Tibial artery (tissue), 4 donors: ENCODE measurements at regions not wholly inside any gene's neighbourhood (a gene's known extent, or its start where the extent isn't known, plus 50 kb on each side); places are given as distances from the start of the nearest gene placed in this dataset.

Experiments
- DNase-seq, 2 donors: peaks; one replicate each; pipeline ENCODE4 v3.0.0-alpha.2; 2019
- H3K27ac ChIP-seq, 2 donors: fragments of 200-600 bp; sonication (generic) in 1 of 2; 1 replicate in 1 of 2; 2 replicates in 1 of 2; pipeline ENCODE4 v1.5.1; 2018 to 2019; ENCODE audit warnings: mild to moderate bottlenecking in 1 of 2
- H3K27me3 ChIP-seq, 2 donors: fragments of 200-600 bp; sonication (generic) in 1 of 2; one replicate each; pipeline versions ENCODE4 v1.5.1 to v1.6.0; 2016 to 2019
- H3K36me3 ChIP-seq, 3 donors: fragments of 200-600 bp; sonication (generic) in 2 of 3; one replicate each; pipeline ENCODE4 v1.5.1; 2016 to 2019; ENCODE audit warnings: mild to moderate bottlenecking in 2 of 3
- H3K4me1 ChIP-seq, 4 donors: fragments of 200-600 bp; sonication (generic) in 2 of 4; 1 replicate in 3 of 4; 2 replicates in 1 of 4; pipeline ENCODE4 v1.5.1; 2016 to 2019
- H3K4me3 ChIP-seq, 2 donors: fragments of 200-600 bp; sonication (generic) in 1 of 2; 1 replicate in 1 of 2; 2 replicates in 1 of 2; pipeline ENCODE4 v1.5.1; 2018 to 2019; ENCODE audit warnings: mild to moderate bottlenecking in 2 of 2
- H3K9me3 ChIP-seq, 3 donors: fragments of 200-600 bp; sonication (generic) in 1 of 3; one replicate each; pipeline ENCODE4 v1.5.1; 2016 to 2019
- intact Hi-C: fragments of 100-400 bp; cut with DNase I; formaldehyde crosslinking; loops from one replicate; pipeline ENCODE4 v1.15.0; 2023; ENCODE audit warnings: low total_unique reads
- TF ChIP-seq, protein P1 (sequence below), 2 experiments: fragments of 200-600 bp in 1 of 2; fragments of 450-650 bp in 1 of 2; IDR thresholded peaks; one replicate each; pipeline ENCODE4 v1.5.1; 2017 to 2019; ENCODE audit warnings: antibody characterized with exemption in 2 of 2, mild to moderate bottlenecking in 1 of 2, moderate library complexity in 1 of 2

DNA sequence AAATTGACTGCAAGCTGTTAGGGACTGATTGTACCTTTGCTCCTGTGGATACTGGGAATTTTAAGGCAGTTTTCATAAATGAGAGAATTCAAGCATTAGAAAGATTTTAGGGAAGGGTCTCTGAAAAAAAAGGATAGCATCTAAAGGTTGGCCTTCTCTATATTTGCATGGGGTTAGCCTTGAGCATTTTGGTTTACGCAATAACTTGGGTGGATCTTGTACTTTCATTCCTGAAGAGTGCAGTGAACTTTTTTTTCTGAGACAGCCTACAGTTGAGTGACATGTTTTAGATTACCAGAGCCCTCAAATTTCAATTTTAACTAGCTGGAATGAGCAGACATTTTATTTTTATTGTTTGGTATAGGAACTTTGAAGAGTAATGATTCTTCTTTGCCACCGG is 91.6 kb upstream of the NR3C1 start:
- intact Hi-C loops, result no loop called here
- H3K9me3 ChIP-seq, result no peaks in the 10 kb centered on the region
- no peak overlapping the region for H3K4me3 ChIP-seq
- TF ChIP-seq, protein P1, sequence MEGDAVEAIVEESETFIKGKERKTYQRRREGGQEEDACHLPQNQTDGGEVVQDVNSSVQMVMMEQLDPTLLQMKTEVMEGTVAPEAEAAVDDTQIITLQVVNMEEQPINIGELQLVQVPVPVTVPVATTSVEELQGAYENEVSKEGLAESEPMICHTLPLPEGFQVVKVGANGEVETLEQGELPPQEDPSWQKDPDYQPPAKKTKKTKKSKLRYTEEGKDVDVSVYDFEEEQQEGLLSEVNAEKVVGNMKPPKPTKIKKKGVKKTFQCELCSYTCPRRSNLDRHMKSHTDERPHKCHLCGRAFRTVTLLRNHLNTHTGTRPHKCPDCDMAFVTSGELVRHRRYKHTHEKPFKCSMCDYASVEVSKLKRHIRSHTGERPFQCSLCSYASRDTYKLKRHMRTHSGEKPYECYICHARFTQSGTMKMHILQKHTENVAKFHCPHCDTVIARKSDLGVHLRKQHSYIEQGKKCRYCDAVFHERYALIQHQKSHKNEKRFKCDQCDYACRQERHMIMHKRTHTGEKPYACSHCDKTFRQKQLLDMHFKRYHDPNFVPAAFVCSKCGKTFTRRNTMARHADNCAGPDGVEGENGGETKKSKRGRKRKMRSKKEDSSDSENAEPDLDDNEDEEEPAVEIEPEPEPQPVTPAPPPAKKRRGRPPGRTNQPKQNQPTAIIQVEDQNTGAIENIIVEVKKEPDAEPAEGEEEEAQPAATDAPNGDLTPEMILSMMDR (IDR thresholded peaks at IDR 0.05), result no peak
- peaks cover 0 to 24% (median 20%) of the 10 kb centered on the region in 4 donors for H3K4me1 ChIP-seq
- DNase-seq, result no peak
- no peak overlapping the region for H3K27ac ChIP-seq
- no peaks in the 10 kb centered on the region for H3K36me3 ChIP-seq
- H3K27me3 ChIP-seq, result no peaks in the 10 kb centered on the region

DNA sequence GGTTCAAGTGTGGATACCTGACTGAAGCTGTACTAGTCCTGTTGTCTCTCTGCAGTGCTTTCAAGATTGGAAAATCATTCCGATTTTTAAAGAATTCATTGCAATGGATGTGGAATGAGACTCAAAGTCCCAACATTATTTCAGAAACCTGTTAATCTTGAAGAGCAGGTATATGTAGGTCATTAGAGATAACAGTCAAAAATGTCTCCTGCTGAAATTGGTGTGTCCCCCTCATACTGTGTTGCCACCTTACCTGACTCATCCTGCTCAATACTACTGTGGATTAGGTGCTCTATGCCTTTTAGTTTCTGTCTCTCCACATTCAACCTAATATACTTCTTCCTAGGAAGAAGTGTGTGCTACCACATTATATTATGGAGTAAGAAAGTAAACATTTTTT is 91.1 kb upstream of the NR3C1 start:
- H3K4me3 ChIP-seq, result no peak overlapping the region
- intact Hi-C loops, result no loop called here
- H3K36me3 ChIP-seq, result no peaks in the 10 kb centered on the region
- H3K4me1 ChIP-seq, result peaks cover 0 to 24% (median 20%) of the 10 kb centered on the region in 4 donors
- H3K27me3 ChIP-seq, result no peaks in the 10 kb centered on the region
- H3K9me3 ChIP-seq, result no peaks in the 10 kb centered on the region
- no peak overlapping the region for H3K27ac ChIP-seq
- TF ChIP-seq, protein P1 (IDR thresholded peaks at IDR 0.05), result no peak
- no peak for DNase-seq

DNA sequence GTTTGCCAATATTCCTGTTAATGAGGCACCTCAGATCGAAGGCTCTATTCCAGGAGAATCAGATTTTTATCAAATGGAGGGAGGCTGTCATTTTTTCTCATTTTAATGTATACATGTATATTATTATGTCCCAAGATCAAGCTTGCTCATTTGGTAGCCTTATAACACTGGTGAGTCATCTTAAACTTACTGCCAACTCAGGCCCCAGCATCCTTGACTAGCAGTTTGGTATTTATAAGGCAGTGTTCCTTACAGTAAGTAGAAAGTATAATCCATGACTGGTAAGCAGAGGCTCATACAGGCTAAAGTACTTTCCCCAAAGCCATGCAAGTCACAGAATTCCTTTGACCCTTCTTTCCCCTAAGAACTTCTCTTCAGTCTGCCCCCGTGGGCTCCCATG is 90.7 kb upstream of the NR3C1 start:
- Histone ChIP-seq H3K9me3 (no peaks in the 10 kb centered on the region), H3K4me3 (no peak overlapping the region), H3K4me1 (peaks cover 0 to 24% (median 20%) of the 10 kb centered on the region in 4 donors), H3K36me3 (no peaks in the 10 kb centered on the region), H3K27me3 (no peaks in the 10 kb centered on the region), H3K27ac (no peak overlapping the region)
- TF ChIP-seq, protein P1 (IDR thresholded peaks at IDR 0.05), result no peak
- DNase-seq, result no peak
- intact Hi-C loops, result no loop called here

DNA sequence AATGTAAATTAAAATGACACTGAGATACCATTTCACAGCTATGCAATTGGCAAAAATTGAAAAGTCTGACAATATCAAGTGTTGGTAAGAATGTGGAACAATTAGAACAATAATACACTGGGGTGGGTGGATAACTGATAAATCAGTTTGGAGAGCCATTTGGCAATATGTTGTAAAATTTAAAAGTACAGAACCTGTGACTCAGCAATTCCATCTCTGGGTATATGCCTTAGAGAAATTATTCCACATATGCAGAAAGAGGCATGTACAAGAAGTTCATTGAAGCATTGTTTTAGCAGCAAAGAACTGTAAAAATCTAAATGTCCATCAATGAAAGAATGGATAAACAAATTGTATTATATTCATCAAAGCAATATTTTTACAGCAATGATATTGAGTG is 89.3 kb upstream of the NR3C1 start:
- intact Hi-C loops, result no loop called here
- H3K36me3 ChIP-seq, result no peaks in the 10 kb centered on the region
- TF ChIP-seq, protein P1 (IDR thresholded peaks at IDR 0.05), result no peak
- no peaks in the 10 kb centered on the region for H3K9me3 ChIP-seq
- DNase-seq, result no peak
- H3K27me3 ChIP-seq, result no peaks in the 10 kb centered on the region
- no peak overlapping the region for H3K27ac ChIP-seq
- peaks cover 0 to 24% (median 20%) of the 10 kb centered on the region in 4 donors for H3K4me1 ChIP-seq
- no peak overlapping the region for H3K4me3 ChIP-seq

DNA sequence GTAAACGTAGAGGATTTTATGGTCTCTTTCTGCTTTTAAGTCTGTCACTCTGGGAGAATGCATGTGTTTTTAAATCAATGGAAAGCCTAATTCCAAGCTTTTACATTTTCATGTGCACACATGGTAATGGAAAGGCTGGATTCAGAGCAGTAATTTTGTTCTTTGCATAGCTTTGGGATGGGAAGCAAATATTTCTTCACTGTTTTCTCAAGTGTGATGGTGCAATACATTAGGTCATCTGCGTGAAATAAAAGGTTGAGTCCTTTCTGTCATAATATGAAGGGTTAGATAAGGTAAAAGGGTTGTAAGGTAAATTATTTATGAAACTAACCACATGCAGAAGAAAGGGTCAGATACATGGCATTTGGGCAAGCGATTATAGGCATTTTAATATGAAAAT is 88.2 kb upstream of the NR3C1 start:
- TF ChIP-seq, protein P1 (IDR thresholded peaks at IDR 0.05), result no peak
- intact Hi-C loops, result no loop called here
- no peak for DNase-seq
- Histone ChIP-seq H3K27me3 (no peaks in the 10 kb centered on the region), H3K4me1 (peaks cover 0 to 20% (median 17%) of the 10 kb centered on the region in 4 donors), H3K9me3 (no peaks in the 10 kb centered on the region), H3K27ac (no peak overlapping the region), H3K4me3 (no peak overlapping the region), H3K36me3 (no peaks in the 10 kb centered on the region)

DNA sequence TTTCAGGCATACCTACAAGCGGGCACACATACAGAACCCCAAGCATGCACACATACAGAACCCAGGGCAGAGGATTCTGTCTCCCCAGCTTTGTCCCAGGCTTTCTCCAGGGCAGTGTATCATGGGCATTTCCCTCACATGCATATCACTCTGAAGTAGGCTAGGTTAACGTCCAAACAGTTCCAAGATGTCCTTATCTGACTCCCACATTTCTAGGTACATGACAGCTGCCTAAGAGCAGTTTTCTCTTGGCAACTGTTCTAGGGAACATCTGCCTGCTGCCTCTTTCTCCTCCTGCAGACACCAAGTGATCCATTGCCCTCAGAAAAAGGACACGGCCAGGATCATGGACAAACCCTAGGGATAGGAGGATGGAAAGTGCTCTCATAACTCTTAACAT is 84.9 kb upstream of the NR3C1 start:
- no peaks in the 10 kb centered on the region for H3K4me1 ChIP-seq
- no peak overlapping the region for H3K27ac ChIP-seq
- intact Hi-C loops, result no loop called here
- no peak for DNase-seq
- no peaks in the 10 kb centered on the region for H3K27me3 ChIP-seq
- TF ChIP-seq, protein P1 (IDR thresholded peaks at IDR 0.05), result no peak
- no peaks in the 10 kb centered on the region for H3K9me3 ChIP-seq
- no peak overlapping the region for H3K4me3 ChIP-seq
- no peaks in the 10 kb centered on the region for H3K36me3 ChIP-seq
